Heart left ventricle (tissue), 13 donors: ENCODE measurements at regions not wholly inside any gene's neighbourhood (a gene's known extent, or its start where the extent isn't known, plus 50 kb on each side); places are given as distances from the start of the nearest gene placed in this dataset.

Experiments
- POLR2A ChIP-seq, 2 donors: fragments of 450-650 bp; IDR thresholded peaks; one replicate each; pipeline ENCODE4 v1.6.1; 2017; ENCODE audit warnings: antibody characterized with exemption in 2 of 2, mild to moderate bottlenecking in 2 of 2, moderate library complexity in 2 of 2
- TF ChIP-seq, protein P1 (sequence below), 12 donors: fragments of 200-600 bp; sonication (generic) in 4 of 12; IDR thresholded peaks; one replicate each; pipeline versions ENCODE4 v1.5.0 to v1.8.0; 2018 to 2022; ENCODE audit warnings: antibody characterized with exemption in 12 of 12, mild to moderate bottlenecking in 5 of 12
- donor health status: ischemic (EF 13 %, LVEDD 7.1; RV severe dilation, severe dysfunction).
- donor health status: DM: no; HTN: yes; CAD: no.
- donor health status: DM: no; HTN: no; CAD: no.
- donor health status: ischemic (EF 25% LVEDD 6.9; RV normal size, moderate dysfunction).
- donor health status: ischemic (EF 25% LVEDD 5.7; RV mildly dilated, moderate dysfunction).
- donor health status: ischemic (EF 35%, LVEDD 5.7; RV mildly dilated, moderate dysfunction).
- donor health status: nonischemic (EF 11% LVEDD 7.7; RV severe dilation, severe dysfunction).
- donor health status: DM: yes; HTN: yes; CAD: no.
- donor health status: PGD.
- donor health status: ischemic (EF 29% LVEDD 5.4; RV normal size, mild dysfunction).
- donor health status: nonischemic (EF 23%, LVEDD 6.1; RV moderate dilation, normal function).

DNA sequence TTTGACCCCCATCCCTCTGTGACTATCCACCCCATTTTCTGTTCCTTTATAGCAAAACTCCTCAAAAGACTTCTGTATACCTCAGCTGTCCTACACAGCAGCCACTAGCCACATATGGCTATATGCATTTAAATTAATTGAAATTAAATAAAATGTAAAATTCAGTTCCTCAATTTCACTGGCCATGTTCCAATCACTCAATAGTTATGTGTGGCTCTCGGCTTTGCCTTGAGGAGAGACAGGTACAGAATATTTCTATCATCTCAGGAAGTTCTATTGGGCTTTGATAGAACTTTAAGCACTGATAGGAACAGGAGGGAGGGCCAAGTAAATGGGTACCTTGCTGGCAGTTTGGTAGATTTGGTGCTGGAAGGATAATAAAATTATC is 280.3 kb upstream of the AMIGO2 start:
- TF ChIP-seq, protein P1, sequence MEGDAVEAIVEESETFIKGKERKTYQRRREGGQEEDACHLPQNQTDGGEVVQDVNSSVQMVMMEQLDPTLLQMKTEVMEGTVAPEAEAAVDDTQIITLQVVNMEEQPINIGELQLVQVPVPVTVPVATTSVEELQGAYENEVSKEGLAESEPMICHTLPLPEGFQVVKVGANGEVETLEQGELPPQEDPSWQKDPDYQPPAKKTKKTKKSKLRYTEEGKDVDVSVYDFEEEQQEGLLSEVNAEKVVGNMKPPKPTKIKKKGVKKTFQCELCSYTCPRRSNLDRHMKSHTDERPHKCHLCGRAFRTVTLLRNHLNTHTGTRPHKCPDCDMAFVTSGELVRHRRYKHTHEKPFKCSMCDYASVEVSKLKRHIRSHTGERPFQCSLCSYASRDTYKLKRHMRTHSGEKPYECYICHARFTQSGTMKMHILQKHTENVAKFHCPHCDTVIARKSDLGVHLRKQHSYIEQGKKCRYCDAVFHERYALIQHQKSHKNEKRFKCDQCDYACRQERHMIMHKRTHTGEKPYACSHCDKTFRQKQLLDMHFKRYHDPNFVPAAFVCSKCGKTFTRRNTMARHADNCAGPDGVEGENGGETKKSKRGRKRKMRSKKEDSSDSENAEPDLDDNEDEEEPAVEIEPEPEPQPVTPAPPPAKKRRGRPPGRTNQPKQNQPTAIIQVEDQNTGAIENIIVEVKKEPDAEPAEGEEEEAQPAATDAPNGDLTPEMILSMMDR (IDR thresholded peaks at IDR 0.05), result no peak
- TF ChIP-seq POLR2A (IDR thresholded peaks at IDR 0.05), result no peak
